ENCODE measurements at regions not wholly inside any gene's neighbourhood (a gene's known extent, or its start where the extent isn't known, plus 50 kb on each side); places are given as distances from the start of the nearest gene placed in this dataset.
"Not testable (repeated sequence)": the region's sequence is repeated elsewhere in the genome, so short reads cannot be mapped to it uniquely, and the experiment has no call there.

GRCh38 chr6:60760928-60761327 lies 1525.1 kb downstream of the KHDRBS2 start:
- H3K27me3 ChIP-seq (replicated peaks in 2 of 5; ENCODE audit: control insufficient read depth in 4 of 5, insufficient read depth in 5 of 5, low read length in 4 of 5); H3K9me3 ChIP-seq (ENCODE audit: control extremely low read depth in 1 of 5, control insufficient read depth in 4 of 5, insufficient read depth in 2 of 5, low read depth in 1 of 5, low read length in 4 of 5); DNase-seq; H3K4me1 ChIP-seq (ENCODE audit: control extremely low read depth in 1 of 4, control insufficient read depth in 4 of 4, insufficient read depth in 4 of 4, low read length in 3 of 4); H3K27ac ChIP-seq (ENCODE audit: insufficient read depth in 1 of 2, low read depth in 1 of 2, low read length in 2 of 2, poor library complexity in 1 of 2, severe bottlenecking in 2 of 2); CTCF ChIA-PET; POLR2A ChIA-PET; H3K36me3 ChIP-seq (ENCODE audit: control insufficient read depth in 4 of 4, insufficient read depth in 4 of 4, low read length in 3 of 4); H3K4me3 ChIP-seq (ENCODE audit: control insufficient read depth in 1 of 7, extremely low read depth in 1 of 7, insufficient read depth in 4 of 7, low read depth in 2 of 7, low read length in 6 of 7): not testable (repeated sequence)
- WGBS (ENCODE audit: insufficient coverage), result no CpG with 5 or more reads among the region's 1 CpG

- H3K4me1 ChIP-seq (ENCODE audit: control extremely low read depth in 1 of 4, control insufficient read depth in 4 of 4, insufficient read depth in 4 of 4, low read length in 3 of 4); POLR2A ChIA-PET; CTCF ChIA-PET; H3K27me3 ChIP-seq (replicated peaks in 2 of 5; ENCODE audit: control insufficient read depth in 4 of 5, insufficient read depth in 5 of 5, low read length in 4 of 5); H3K4me3 ChIP-seq (ENCODE audit: control insufficient read depth in 1 of 7, extremely low read depth in 1 of 7, insufficient read depth in 4 of 7, low read depth in 2 of 7, low read length in 6 of 7); H3K36me3 ChIP-seq (ENCODE audit: control insufficient read depth in 4 of 4, insufficient read depth in 4 of 4, low read length in 3 of 4); DNase-seq; H3K27ac ChIP-seq (ENCODE audit: insufficient read depth in 1 of 2, low read depth in 1 of 2, low read length in 2 of 2, poor library complexity in 1 of 2, severe bottlenecking in 2 of 2); H3K9me3 ChIP-seq (ENCODE audit: control extremely low read depth in 1 of 5, control insufficient read depth in 4 of 5, insufficient read depth in 2 of 5, low read depth in 1 of 5, low read length in 4 of 5): not testable (repeated sequence)
- WGBS (ENCODE audit: insufficient coverage), result no CpG with 5 or more reads among the region's 2 CpGs
Observed at GRCh38 chr6:60759149-60759825, 1526.7 kb downstream of the KHDRBS2 start.

DNA sequence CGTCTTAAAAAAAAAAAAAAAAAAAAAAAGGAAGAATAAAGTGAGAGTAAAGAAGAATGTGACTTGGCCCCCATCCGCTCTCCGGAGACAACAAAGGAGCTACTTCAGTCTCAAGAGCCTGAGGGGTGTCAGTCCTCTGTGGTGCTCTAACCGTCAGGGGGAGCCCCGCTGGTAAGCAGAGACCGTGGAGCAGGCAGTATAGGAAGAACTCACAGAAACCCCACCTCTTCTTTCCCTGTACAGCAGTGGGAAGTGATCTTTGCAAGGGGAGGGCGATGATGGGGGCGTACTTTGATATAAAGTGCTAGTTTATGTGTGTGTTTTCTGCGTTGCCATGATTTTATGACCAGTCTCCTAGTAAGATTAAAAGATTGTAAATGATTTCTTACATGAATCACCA lies 1527.3 kb downstream of the KHDRBS2 start:
- H3K27ac ChIP-seq (ENCODE audit: insufficient read depth in 1 of 2, low read depth in 1 of 2, low read length in 2 of 2, poor library complexity in 1 of 2, severe bottlenecking in 2 of 2); H3K36me3 ChIP-seq (ENCODE audit: control insufficient read depth in 4 of 4, insufficient read depth in 4 of 4, low read length in 3 of 4); H3K27me3 ChIP-seq (replicated peaks in 2 of 5; ENCODE audit: control insufficient read depth in 4 of 5, insufficient read depth in 5 of 5, low read length in 4 of 5); H3K4me3 ChIP-seq (ENCODE audit: control insufficient read depth in 1 of 7, extremely low read depth in 1 of 7, insufficient read depth in 4 of 7, low read depth in 2 of 7, low read length in 6 of 7); DNase-seq; CTCF ChIA-PET; H3K9me3 ChIP-seq (ENCODE audit: control extremely low read depth in 1 of 5, control insufficient read depth in 4 of 5, insufficient read depth in 2 of 5, low read depth in 1 of 5, low read length in 4 of 5); H3K4me1 ChIP-seq (ENCODE audit: control extremely low read depth in 1 of 4, control insufficient read depth in 4 of 4, insufficient read depth in 4 of 4, low read length in 3 of 4); POLR2A ChIA-PET: not testable (repeated sequence)
- 79% methylated on average over 2 of the region's 9 CpGs for WGBS (ENCODE audit: insufficient coverage)

- no peaks in the 10 kb centered on the region for H3K36me3 ChIP-seq (ENCODE audit: control insufficient read depth in 4 of 4, insufficient read depth in 4 of 4, low read length in 3 of 4)
- no peak overlapping the region for H3K27ac ChIP-seq (ENCODE audit: insufficient read depth in 1 of 2, low read depth in 1 of 2, low read length in 2 of 2, poor library complexity in 1 of 2, severe bottlenecking in 2 of 2)
- H3K27me3 ChIP-seq (replicated peaks in 2 of 5; ENCODE audit: control insufficient read depth in 4 of 5, insufficient read depth in 5 of 5, low read length in 4 of 5), result no peaks in the 10 kb centered on the region
- ChIA-PET POLR2A (no interaction called here), CTCF (no interaction called here)
- H3K4me1 ChIP-seq (ENCODE audit: control extremely low read depth in 1 of 4, control insufficient read depth in 4 of 4, insufficient read depth in 4 of 4, low read length in 3 of 4), result no peaks in the 10 kb centered on the region
- no peak for DNase-seq
- no peak overlapping the region for H3K4me3 ChIP-seq (ENCODE audit: control insufficient read depth in 1 of 7, extremely low read depth in 1 of 7, insufficient read depth in 4 of 7, low read depth in 2 of 7, low read length in 6 of 7)
- H3K9me3 ChIP-seq (ENCODE audit: control extremely low read depth in 1 of 5, control insufficient read depth in 4 of 5, insufficient read depth in 2 of 5, low read depth in 1 of 5, low read length in 4 of 5), result no peaks in the 10 kb centered on the region
Observed at GRCh38 chr6:60754879-60755278, 1531.1 kb downstream of the KHDRBS2 start.

GRCh38 chr6:60750353-60751081 lies 1535.5 kb downstream of the KHDRBS2 start:
- H3K4me3 ChIP-seq (ENCODE audit: control insufficient read depth in 1 of 7, extremely low read depth in 1 of 7, insufficient read depth in 4 of 7, low read depth in 2 of 7, low read length in 6 of 7); H3K9me3 ChIP-seq (ENCODE audit: control extremely low read depth in 1 of 5, control insufficient read depth in 4 of 5, insufficient read depth in 2 of 5, low read depth in 1 of 5, low read length in 4 of 5); H3K4me1 ChIP-seq (ENCODE audit: control extremely low read depth in 1 of 4, control insufficient read depth in 4 of 4, insufficient read depth in 4 of 4, low read length in 3 of 4); H3K27me3 ChIP-seq (replicated peaks in 2 of 5; ENCODE audit: control insufficient read depth in 4 of 5, insufficient read depth in 5 of 5, low read length in 4 of 5); H3K36me3 ChIP-seq (ENCODE audit: control insufficient read depth in 4 of 4, insufficient read depth in 4 of 4, low read length in 3 of 4); CTCF ChIA-PET; POLR2A ChIA-PET; H3K27ac ChIP-seq (ENCODE audit: insufficient read depth in 1 of 2, low read depth in 1 of 2, low read length in 2 of 2, poor library complexity in 1 of 2, severe bottlenecking in 2 of 2); DNase-seq: not testable (repeated sequence)
- 100% methylated on average over 2 of the region's 7 CpGs for WGBS (ENCODE audit: insufficient coverage)

DNA sequence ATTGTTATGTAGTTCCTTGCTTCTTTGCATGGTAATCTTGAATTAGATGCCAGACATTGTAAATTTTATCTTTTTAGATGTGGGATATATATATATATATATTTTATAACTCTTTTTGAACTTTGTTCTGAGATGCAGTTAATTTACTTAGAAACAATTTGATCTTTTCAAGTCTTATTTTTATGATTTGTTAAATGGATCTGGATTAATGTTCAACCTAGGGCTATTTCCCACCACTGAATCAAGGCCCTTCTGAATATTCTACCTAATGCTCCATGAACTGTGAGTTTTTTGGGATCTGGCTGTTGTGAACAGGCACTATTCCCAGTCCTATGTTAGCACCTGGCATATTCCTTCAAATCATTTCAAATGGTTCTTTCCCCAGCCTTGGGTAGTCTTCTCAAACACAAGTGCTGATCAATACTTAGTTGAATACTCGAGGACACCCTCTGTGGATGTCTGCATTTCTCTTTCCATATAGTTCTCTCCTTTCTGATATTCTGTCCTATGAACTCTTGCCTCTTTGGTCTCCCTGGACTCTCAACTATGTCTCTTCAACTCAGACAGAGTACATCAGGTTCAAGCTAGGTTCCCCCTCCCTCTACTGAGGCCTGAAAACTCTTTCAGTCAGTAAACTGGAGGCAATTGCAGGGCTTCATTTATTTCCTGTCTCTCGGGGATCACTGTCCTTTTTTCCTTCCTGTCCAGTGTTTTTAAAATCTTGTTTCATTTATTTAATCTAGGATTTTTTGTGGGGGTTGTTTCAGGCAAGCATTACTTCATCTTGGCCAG lies 1538.1 kb downstream of the KHDRBS2 start:
- H3K27me3 ChIP-seq (replicated peaks in 2 of 5; ENCODE audit: control insufficient read depth in 4 of 5, insufficient read depth in 5 of 5, low read length in 4 of 5); CTCF ChIA-PET; H3K4me3 ChIP-seq (ENCODE audit: control insufficient read depth in 1 of 7, extremely low read depth in 1 of 7, insufficient read depth in 4 of 7, low read depth in 2 of 7, low read length in 6 of 7); H3K9me3 ChIP-seq (ENCODE audit: control extremely low read depth in 1 of 5, control insufficient read depth in 4 of 5, insufficient read depth in 2 of 5, low read depth in 1 of 5, low read length in 4 of 5); H3K36me3 ChIP-seq (ENCODE audit: control insufficient read depth in 4 of 4, insufficient read depth in 4 of 4, low read length in 3 of 4); DNase-seq; POLR2A ChIA-PET; H3K4me1 ChIP-seq (ENCODE audit: control extremely low read depth in 1 of 4, control insufficient read depth in 4 of 4, insufficient read depth in 4 of 4, low read length in 3 of 4); H3K27ac ChIP-seq (ENCODE audit: insufficient read depth in 1 of 2, low read depth in 1 of 2, low read length in 2 of 2, poor library complexity in 1 of 2, severe bottlenecking in 2 of 2): not testable (repeated sequence)
- 82% methylated on average over 1 of the region's 2 CpGs for WGBS (ENCODE audit: insufficient coverage)

DNA sequence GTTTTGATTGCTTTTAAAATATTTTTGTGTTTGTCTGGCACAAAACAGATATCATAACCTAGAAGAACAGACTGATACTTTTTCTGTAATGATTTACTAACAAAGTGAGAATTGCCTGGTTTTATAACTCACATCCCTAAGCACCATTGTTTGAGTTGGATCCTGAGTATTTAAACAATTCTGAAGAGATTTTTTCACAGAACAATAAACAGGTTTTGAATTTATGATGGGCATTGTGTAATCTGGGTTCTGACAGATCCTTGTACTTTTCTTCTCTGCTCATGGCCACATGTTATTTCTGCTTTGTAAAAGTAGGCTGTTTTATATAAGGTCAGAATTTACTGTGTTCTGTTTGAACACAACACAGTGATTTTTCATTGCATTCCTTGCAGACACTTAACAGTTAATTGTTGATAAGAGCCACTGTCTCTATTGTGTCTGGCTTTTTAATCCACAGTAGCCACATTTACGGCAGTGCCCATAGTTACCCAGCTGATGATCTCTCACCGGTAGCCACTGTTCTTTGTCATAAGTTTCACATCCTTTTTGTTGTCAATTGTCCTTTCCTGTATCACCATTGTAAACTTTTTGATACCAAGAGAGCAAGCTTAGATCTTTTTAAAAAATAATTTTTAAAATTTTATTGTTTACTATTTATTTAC lies 1548.1 kb downstream of the KHDRBS2 start:
- POLR2A ChIA-PET; H3K4me1 ChIP-seq (ENCODE audit: control extremely low read depth in 1 of 4, control insufficient read depth in 4 of 4, insufficient read depth in 4 of 4, low read length in 3 of 4); H3K27me3 ChIP-seq (replicated peaks in 2 of 5; ENCODE audit: control insufficient read depth in 4 of 5, insufficient read depth in 5 of 5, low read length in 4 of 5); H3K27ac ChIP-seq (ENCODE audit: insufficient read depth in 1 of 2, low read depth in 1 of 2, low read length in 2 of 2, poor library complexity in 1 of 2, severe bottlenecking in 2 of 2); CTCF ChIA-PET; H3K36me3 ChIP-seq (ENCODE audit: control insufficient read depth in 4 of 4, insufficient read depth in 4 of 4, low read length in 3 of 4); H3K9me3 ChIP-seq (ENCODE audit: control extremely low read depth in 1 of 5, control insufficient read depth in 4 of 5, insufficient read depth in 2 of 5, low read depth in 1 of 5, low read length in 4 of 5); H3K4me3 ChIP-seq (ENCODE audit: control insufficient read depth in 1 of 7, extremely low read depth in 1 of 7, insufficient read depth in 4 of 7, low read depth in 2 of 7, low read length in 6 of 7); DNase-seq: not testable (repeated sequence)
- 86% methylated on average over 1 of the region's 2 CpGs for WGBS (ENCODE audit: insufficient coverage)

All from common myeloid progenitor, CD34-positive (primary cell).